GM13977 (cell line): ENCODE measurements at regions not wholly inside any gene's neighbourhood (a gene's known extent, or its start where the extent isn't known, plus 50 kb on each side); places are given as distances from the start of the nearest gene placed in this dataset.

Source experiments
- DNase-seq: peaks from one replicate; pipeline ENCODE4 v3.0.0; 2012; ENCODE audit warnings: low spot score
- in situ Hi-C: fragments of 300-500 bp; cut with MboI; formaldehyde crosslinking; loops from one replicate; pipeline ENCODE4 v1.12.0; 2022; ENCODE audit warnings: low sequenced_read_pairs, low pct_unique_long_range_greater_than_20kb, mixed read lengths, inconsistent platforms; ENCODE audit not compliant: unreplicated experiment
- TF ChIP-seq, protein P1 (sequence below): IDR thresholded peaks from 2 replicates; pipeline ENCODE4 v1.5.1; 2012; ENCODE audit warnings: mild to moderate bottlenecking, control low read depth; ENCODE audit not compliant: insufficient read depth; ENCODE audit errors: extremely low read depth, missing control alignments

DNA sequence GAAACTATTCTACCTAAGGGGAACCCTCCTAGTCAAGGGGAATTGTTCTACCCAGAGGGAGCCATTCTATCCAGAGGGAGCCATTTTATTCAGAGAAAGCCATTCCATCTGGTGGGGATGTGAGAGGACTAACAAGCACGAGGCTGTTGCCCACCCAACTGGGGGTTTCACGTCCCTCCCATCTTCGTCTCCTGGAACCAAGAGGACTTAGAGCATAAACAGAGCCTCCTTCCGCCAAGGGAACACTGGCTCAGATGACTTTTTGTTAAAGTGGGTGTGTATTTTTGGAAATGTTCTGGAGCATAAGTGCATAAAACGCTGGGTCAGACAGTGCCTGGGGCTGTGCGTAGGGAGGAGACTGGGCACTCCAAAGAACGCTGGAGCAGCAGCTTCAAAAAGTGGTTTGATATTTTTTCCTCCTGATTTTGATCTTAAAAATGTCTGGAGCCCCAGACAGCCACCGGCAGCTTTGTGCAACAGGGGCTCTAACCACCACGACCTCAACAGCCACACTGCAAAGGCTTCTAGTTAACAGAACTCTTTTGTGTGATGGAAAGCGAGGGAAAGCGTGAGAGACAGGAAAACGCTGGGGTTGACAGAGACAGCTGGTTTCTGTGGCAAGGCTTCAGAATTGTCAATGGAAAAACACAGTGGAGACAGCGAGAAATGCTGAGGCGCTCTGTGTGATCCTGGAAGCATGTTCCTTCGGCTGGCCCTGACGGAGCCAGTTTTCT is 363.6 kb upstream of the CAMK1G start:
- DNase-seq, result no peak
- TF ChIP-seq, protein P1, sequence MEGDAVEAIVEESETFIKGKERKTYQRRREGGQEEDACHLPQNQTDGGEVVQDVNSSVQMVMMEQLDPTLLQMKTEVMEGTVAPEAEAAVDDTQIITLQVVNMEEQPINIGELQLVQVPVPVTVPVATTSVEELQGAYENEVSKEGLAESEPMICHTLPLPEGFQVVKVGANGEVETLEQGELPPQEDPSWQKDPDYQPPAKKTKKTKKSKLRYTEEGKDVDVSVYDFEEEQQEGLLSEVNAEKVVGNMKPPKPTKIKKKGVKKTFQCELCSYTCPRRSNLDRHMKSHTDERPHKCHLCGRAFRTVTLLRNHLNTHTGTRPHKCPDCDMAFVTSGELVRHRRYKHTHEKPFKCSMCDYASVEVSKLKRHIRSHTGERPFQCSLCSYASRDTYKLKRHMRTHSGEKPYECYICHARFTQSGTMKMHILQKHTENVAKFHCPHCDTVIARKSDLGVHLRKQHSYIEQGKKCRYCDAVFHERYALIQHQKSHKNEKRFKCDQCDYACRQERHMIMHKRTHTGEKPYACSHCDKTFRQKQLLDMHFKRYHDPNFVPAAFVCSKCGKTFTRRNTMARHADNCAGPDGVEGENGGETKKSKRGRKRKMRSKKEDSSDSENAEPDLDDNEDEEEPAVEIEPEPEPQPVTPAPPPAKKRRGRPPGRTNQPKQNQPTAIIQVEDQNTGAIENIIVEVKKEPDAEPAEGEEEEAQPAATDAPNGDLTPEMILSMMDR, result no peak
- in situ Hi-C loops, result no loop called here

DNA sequence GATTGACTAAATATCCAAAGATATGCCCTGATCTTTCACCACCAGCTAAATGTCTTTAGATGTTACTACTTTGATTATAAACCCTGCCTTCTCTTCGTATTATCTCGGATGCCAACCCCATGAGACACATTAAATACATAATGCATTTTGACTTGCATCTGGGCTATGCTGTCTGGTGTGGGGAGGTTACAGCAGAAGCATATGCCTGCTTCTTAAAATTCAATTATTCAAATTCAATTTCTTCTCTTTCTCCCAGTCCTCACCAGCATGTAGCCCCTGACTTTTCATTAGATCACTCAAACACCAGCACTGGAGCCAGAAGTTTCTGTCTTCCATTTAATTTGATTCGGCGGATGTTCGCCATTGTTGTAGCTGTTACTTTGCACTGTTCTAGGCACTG is 360.7 kb upstream of the CAMK1G start:
- in situ Hi-C loops, result no loop called here
- DNase-seq, result no peak
- TF ChIP-seq, protein P1, result no peak

DNA sequence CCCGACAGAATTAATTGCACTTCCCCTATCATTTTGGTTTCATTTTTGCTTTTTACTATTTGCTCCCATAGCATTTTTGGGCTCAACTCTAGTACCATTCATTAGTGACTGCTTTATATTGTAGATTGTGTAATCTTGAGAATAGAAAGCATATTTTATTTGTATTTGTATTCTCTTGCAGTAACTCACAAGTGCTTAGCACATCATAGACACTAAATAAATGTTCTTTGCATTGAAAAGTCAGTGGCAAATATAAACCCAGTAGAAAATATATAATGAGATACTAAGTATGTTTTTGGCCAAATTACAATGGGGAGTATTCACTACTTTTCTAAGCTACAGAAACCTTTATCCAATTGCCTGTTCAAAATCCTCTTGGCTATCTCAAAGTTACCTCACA is 359.7 kb upstream of the CAMK1G start:
- TF ChIP-seq, protein P1, result no peak
- in situ Hi-C loops, result no loop called here
- DNase-seq, result no peak

DNA sequence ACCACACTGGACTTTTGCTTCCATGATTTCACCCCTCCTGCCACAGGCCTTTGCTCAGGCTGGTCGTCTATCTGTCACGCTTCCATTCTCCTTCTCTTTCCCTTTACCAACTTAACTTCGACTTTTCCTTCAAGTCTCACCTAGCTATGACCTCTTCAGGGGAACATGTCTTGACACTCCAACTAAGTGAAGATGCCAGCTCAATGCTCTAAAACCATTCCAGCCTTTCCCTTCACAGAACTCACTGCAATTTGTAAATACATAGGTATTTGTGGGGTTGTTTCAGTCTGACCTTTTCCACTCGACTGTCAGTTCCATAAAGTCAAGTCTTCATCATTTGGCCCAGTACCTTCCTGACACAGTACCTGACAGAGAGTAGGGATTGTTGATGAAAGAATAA is 358.6 kb upstream of the CAMK1G start:
- no peak for DNase-seq
- in situ Hi-C loops, result no loop called here
- TF ChIP-seq, protein P1, result no peak

DNA sequence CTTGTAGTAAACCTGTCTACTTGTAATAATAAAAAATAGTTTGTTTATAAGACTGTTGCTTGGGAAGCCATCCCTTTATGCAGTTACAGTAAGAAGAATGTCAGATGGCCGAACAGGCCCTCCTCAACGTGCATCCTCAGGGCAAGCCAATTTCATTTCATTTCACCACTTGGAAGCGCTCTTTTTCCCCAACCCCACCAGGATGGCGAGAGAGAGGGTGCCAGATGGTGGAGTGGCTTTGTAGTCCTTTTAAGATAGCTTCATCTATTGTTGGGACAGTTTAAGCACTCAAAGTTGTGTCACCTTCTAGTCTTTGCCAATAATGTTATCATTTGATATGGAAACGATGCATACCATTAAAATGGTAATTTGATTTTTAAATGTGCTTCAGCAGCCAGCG is 356.3 kb upstream of the CAMK1G start:
- in situ Hi-C loops, result no loop called here
- DNase-seq, result no peak
- TF ChIP-seq, protein P1, result no peak

DNA sequence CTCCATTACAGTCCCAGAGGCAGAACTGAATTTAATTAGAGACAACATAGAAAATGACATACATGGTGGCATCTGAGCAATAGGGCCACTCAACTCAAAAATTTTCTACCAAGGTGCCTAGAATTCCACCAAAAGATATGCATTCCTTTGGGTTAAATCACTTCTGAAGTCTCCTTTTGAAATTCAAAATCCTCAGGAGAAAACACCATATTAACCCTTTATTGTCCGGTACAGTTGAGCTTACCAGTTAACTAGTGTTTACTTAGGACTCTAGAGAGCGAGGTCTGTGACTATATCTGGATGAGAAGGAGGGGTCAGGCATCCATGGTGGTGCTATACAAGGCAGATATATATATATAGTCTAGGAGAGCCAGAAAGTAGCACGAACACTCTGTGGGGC is 355.6 kb upstream of the CAMK1G start:
- TF ChIP-seq, protein P1, result no peak
- in situ Hi-C loops, result no loop called here
- no peak for DNase-seq
